Stimulated activated effector memory CD8-positive, alpha-beta T cell treated with anti-CD3 and anti-CD28 coated beads, Interleukin-12 subunit alpha, Interleukin-12 subunit beta, amount 100 ng/mL, for 72 hours (primary cell): ENCODE measurements at regions not wholly inside any gene's neighbourhood (a gene's known extent, or its start where the extent isn't known, plus 50 kb on each side); places are given as distances from the start of the nearest gene placed in this dataset.
"Not testable (repeated sequence)": the region's sequence is repeated elsewhere in the genome, so short reads cannot be mapped to it uniquely, and the experiment has no call there.

ENCODE experiments used
- ATAC-seq: fragments of 150-1000 bp; cut with Tn5 transposase; 2 replicates; pipeline ENCODE4 v1.10.0; 2021
- DNase-seq, 2 donors: peaks; one replicate each; pipeline ENCODE4 v3.0.0; 2021 to 2022; ENCODE audit warnings: low spot score in 2 of 2
- H3K27ac Mint-ChIP-seq: one replicate; pipeline ENCODE4 v1.8.0; 2022; ENCODE audit warnings: mild to moderate bottlenecking, mixed read lengths
- H3K36me3 Mint-ChIP-seq: one replicate; pipeline ENCODE4 v1.8.0; 2022; ENCODE audit warnings: mild to moderate bottlenecking, mixed read lengths
- H3K4me1 Mint-ChIP-seq: one replicate; pipeline ENCODE4 v1.8.0; 2022; ENCODE audit warnings: mixed read lengths
- H3K4me3 Mint-ChIP-seq: one replicate; pipeline ENCODE4 v1.8.0; 2022; ENCODE audit warnings: mild to moderate bottlenecking, mixed read lengths
- H3K9me3 Mint-ChIP-seq: one replicate; pipeline ENCODE4 v1.8.0; 2022; ENCODE audit warnings: mixed read lengths

DNA sequence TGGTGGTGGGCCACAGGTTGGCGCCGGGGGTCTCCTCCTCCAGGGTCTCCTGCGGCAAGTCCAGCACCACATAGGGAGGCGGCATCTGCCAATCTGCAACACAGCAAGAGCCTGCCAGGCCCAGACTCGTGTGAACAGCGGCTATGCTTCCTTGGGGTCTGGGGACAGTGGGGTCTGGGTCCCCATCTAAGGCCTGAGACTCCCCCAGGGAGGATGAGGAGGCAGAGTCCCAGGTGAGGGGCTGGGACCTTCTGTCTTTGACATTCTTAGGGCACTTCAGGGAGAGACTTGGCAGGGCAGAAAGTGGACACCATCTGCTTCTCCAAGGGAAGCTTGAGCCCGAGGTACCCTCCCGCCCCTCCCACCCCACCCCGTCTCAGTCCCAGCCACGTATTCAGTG lies 178.1 kb downstream of the TMEM121 start:
- H3K4me3 Mint-ChIP-seq, H3K36me3 Mint-ChIP-seq, H3K27ac Mint-ChIP-seq, ATAC-seq, DNase-seq, H3K9me3 Mint-ChIP-seq: not testable (repeated sequence)
- peaks cover 10% of the 10 kb centered on the region for H3K4me1 Mint-ChIP-seq

DNA sequence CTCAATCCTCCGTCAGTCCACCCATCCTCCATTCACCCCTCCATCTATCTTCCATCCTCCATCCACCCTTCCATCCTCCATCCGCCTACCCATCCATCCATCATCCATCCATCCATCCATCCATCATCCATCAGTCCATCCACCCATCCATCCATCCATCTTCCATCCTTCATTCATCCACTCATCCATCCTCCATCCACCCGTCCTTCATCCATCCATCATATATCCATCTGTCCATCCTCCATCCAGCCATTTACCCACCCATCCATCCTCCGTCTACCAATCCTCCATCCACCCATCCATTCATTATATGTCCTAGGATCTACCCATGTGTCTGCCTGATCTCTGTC lies 179.1 kb downstream of the TMEM121 start:
- H3K9me3 Mint-ChIP-seq, DNase-seq, H3K27ac Mint-ChIP-seq, H3K4me3 Mint-ChIP-seq, ATAC-seq, H3K36me3 Mint-ChIP-seq, H3K4me1 Mint-ChIP-seq: not testable (repeated sequence)

DNA sequence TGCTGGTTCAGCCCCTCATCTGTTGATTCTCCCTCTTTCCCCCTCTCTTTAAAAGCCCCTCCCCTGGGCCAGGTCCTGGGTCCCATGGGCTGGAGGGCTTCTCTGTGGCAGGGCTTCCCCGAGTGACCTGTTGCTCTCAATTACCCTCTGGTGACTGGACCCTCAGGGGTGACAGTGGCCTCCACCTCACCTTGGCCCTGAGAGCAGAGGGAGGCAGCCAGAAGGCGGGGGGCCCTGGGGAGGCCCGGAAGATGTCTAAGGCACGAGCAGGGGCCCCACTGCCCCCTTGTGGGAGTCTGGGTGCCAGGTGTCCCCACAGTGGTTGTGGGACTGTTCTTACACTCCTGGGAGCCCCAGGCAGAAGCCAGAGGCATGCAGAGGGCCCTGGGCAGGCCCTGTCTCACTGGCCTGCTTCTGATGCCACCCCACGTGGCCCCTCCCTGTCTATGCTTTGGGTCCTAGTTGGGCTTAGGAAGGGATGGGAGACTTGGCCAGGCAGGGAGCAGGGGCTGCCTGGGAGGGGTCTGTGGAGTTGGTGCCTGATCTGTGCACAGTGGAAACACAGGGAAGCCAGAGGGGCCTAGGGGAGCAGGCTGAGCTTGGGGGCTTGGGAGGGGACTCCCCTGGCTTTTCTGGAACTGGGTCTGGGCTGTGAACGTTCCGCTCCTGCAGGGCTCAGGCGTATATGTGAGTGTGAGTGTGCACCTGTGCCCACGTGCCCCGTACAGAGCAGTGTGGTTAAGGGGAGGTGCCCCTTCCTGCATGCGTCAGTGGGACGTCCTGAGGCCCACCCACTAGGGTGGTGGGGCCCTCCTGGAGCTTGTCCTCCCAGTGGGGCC lies 179.7 kb downstream of the TMEM121 start:
- not testable (repeated sequence) for H3K4me1 Mint-ChIP-seq, H3K27ac Mint-ChIP-seq, DNase-seq, H3K9me3 Mint-ChIP-seq, H3K36me3 Mint-ChIP-seq, H3K4me3 Mint-ChIP-seq
- ATAC-seq = peak; percentile 6

DNA sequence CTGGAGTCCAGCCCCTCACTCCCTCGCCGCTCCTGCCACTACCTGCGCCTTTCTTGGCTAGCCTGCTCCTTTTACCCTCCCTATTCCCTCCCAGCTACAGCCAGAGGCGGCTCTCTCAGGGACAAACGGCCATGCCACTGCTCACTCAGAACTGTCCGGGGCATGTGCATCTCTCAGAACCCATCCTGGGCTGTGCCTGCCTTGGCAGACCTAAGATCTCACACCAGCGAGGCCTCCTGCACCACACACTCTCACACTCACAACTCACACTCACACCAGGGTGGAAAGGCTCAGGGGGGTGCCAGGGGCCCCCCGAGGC lies 180.3 kb downstream of the TMEM121 start:
- ATAC-seq, H3K4me1 Mint-ChIP-seq, H3K4me3 Mint-ChIP-seq, H3K9me3 Mint-ChIP-seq, DNase-seq, H3K36me3 Mint-ChIP-seq, H3K27ac Mint-ChIP-seq: not testable (repeated sequence)

DNA sequence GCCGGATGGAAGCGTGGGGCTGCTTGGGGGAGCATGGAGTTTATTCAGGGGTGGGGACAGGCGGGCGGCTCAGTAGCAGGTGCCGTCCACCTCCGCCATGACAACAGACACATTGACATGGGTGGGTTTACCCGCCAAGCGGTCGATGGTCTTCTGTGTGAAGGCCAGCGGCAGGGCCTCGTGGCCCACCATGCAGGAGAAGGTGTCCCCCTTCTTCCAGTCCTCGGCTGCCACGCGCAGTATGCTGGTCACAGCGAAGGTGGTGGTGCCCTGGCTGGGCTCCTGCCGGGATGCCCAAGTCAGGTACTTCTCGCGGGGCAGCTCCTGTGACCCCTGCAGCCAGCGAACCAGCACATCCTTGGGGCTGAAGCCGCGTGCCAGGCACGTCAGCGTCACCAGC lies 180.7 kb downstream of the TMEM121 start:
- DNase-seq, H3K4me1 Mint-ChIP-seq, H3K9me3 Mint-ChIP-seq, H3K36me3 Mint-ChIP-seq, H3K27ac Mint-ChIP-seq, H3K4me3 Mint-ChIP-seq: not testable (repeated sequence)
- ATAC-seq = peak; percentile 1

DNA sequence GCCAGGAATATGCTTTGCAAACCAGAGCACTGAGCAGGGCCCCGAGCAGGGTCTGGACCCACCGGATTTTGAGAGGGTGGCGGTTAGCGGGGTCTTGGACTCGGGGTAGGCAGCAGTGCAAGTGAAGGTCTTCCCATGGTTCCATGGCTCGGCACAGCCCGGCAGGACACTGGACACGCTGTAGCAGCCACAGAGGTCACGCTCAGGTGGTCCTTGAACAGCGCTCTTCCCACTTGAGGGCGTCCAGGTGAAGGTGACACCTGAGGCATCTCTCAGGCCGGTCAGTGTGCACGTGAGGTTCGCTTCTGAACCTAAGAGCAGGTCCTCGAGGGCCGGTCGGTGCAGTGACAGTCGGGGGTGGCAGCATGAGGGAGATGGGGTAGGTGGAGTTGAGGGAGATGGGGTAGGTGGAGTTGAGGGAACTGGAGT lies 181.4 kb downstream of the TMEM121 start:
- H3K27ac Mint-ChIP-seq, H3K9me3 Mint-ChIP-seq, H3K36me3 Mint-ChIP-seq, ATAC-seq, H3K4me1 Mint-ChIP-seq, DNase-seq, H3K4me3 Mint-ChIP-seq: not testable (repeated sequence)

DNA sequence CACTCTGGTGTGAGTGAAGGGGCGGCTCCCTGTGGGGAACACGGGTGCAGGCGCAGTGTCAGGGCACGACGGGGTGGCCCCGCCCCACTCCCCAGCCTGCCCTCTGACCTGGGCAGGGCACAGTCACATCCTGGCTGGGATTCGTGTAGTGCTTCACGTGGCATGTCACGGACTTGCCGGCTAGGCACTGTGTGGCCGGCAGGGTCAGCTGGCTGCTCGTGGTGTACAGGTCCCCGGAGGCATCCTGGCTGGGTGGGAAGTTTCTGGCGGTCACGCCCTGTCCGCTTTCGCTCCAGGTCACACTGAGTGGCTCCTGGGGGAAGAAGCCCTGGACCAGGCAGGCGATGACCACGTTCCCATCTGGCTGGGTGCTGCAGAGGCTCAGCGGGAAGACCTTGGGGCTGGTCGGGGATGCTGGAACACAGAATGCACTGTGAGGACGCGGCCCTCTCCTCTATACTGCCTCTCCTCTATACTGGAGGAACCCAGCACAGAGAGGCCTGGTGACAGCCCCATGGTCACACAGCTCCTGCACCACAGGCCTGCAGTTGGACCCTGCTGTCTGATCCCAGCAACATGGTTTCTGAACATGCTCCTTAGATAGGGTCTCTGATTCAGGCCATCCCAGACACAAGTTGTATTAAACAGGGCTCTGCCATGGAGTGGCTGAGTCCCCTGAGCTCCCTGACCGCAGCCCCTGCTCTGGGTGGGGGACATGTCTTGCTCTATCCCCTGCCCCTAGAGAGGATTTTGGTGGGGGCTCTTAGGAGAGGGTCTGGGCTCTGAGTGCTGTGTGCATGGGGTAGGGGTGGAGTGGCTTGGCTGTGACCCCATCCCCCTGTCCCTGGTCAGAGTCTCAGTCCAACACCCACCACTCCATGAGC lies 182.1 kb downstream of the TMEM121 start:
- not testable (repeated sequence) for H3K4me1 Mint-ChIP-seq, H3K9me3 Mint-ChIP-seq, H3K27ac Mint-ChIP-seq, H3K36me3 Mint-ChIP-seq, DNase-seq, H3K4me3 Mint-ChIP-seq, ATAC-seq

DNA sequence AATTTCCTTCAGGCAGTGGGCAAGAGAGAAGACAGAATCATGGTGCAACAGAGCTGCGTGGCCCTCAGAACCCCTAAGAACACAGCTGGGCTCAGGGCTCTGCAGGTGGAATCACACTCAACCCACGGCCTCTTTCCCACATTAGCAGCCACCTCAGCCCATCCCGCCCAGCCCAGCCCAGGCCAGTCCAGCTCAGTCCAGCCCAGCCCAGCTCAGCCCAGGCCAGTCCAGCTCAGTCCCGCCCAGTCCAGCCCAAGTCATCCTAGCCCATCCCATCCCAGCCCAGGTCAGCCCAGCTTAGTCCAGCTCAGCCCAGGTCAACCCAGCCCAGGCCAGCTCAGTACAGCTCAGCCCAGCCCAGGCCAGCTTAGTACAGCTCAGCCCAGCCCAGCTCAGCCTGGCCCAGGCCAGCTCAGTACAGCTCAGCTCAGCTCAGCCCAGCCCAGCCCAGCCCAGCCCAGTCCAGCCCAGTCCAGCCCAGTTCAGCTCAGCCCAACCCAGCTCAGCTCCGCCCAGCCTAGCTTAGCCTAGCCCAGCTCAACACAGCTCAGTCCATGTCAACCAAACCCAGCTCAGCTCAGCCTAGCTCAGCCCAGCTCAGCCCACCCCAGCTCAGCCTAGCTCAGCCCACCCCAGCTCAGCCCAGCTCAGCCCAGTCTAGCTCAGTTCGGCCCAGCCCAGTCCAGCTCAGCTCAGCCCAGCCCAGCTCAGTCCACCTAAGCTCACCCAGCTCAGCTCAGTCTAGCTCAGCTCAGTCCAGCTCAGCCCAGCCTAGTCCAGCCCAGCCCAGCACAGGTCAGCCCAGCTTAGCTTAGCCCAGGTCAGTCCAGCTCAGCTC lies 183.1 kb downstream of the TMEM121 start:
- H3K4me3 Mint-ChIP-seq = no peak overlapping the region
- H3K27ac Mint-ChIP-seq = no peak overlapping the region
- ATAC-seq (peak; percentile 3), DNase-seq (no peak)
- H3K36me3 Mint-ChIP-seq = no peaks in the 10 kb centered on the region
- no peaks in the 10 kb centered on the region for H3K9me3 Mint-ChIP-seq
- H3K4me1 Mint-ChIP-seq = no peaks in the 10 kb centered on the region

DNA sequence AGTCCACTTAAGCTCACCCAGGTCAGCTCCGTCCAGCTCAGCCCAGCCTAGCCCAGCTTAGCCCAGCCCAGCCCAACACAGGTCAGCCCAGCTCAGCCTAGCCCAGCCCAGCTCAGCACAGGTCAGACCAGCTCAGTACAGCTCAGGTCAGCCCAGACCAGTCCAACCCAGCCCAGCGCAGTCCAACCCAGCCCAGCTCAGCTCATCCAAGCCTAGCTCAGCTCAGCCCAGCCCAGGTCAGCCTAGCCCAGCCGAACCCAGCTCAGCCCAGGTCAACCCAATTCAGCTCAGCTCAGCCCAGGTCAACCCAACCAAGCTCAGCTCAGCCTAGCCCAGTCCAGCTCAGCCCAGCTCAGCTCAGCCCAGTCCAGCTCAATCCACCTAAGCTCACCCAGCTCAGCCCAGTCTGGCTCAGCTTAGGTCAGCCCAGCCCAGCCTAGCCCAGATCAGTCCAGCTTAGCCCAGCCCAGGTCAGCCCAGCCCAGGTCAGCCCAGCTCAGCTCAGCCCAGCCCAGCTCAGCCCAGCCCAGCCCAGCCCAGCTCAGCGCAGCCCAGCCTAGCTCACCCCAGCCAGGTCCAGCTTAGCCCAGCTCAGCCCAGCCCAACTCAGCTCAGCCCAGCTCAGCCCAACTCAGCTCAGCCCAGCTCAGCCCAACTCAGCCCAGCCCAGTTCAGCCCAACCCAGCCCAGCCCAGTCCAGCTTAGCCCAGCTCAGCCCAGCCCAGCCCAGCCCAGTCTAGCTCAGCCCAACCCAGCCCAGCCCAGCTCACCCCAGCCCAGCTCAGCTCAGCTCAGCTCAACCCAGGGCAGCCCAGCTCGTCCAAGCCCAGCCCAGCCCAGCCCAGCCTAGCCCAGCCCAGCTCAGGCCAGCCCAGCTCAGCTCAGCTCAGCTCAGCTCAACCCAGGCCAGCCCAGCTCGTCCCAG lies 184.0 kb downstream of the TMEM121 start:
- Mint-ChIP-seq H3K36me3 (no peaks in the 10 kb centered on the region), H3K4me3 (no peak overlapping the region), H3K9me3 (no peaks in the 10 kb centered on the region), H3K4me1 (no peaks in the 10 kb centered on the region), H3K27ac (no peak overlapping the region)
- no peak for ATAC-seq
- DNase-seq = no peak

DNA sequence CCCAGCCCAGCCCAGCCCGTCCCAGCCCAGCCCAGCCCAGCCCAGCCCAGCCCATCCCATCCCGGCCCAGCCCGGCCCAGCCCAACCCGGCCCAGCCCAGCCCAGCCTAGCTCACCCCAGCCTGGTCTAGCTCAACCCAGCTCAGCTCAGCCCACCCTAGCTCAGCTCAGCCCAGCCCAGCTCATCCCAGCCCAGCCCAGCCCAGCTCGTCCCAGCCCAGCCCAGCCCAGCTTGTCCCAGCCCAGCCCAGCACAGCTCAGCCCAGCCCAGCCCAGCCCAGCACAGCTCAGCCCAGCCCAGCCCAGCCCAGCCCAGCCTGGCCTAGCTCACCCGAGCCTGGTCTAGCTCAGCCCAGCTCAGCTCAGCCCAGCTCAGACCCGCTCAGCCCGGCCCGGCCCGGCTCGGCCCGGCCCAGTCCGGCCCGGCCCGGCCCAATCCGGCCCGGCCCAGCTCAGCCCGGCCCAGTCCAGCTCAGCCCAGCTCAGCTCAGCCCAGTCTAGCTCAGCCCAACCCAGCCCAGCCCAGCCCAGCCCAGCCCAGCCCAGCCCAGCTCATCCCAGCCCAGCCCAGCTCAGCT lies 184.7 kb downstream of the TMEM121 start:
- Mint-ChIP-seq H3K36me3 (no peaks in the 10 kb centered on the region), H3K27ac (no peak overlapping the region), H3K4me1 (no peaks in the 10 kb centered on the region), H3K9me3 (no peaks in the 10 kb centered on the region), H3K4me3 (no peak overlapping the region)
- DNase-seq (no peak), ATAC-seq (no peak)

DNA sequence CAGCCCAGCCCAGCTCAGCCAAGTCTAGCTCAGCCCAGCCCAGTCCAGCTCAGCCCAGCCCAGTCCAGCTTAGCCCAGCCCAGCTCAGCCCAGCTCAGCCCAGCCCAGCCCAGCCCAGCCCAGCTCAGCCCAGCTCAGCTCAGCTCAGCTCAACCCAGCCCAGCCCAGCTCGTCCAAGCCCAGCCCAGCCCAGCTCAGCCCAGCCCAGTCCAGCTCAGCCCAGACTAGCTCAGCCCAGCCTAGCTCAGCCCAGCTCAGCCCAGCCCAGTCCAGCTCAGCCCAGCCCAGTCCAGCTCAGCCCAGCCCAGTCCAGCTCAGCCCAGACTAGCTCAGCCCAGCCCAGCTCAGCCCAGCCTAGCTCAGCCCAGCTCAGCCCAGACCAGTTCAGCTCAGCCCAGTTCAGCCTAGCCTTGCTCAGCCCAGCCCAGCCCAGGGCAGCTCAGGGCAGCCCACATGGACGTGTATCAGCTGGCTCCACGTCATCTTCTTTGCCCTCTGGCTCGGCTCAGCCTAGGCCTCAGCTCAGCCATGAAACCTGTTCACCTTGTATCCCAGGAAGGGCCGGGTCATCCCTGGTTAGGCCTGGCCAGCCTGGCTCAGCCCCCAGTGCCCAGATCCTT lies 185.6 kb downstream of the TMEM121 start:
- H3K4me3 Mint-ChIP-seq = no peak overlapping the region
- ATAC-seq (no peak), DNase-seq (no peak)
- H3K9me3 Mint-ChIP-seq = no peaks in the 10 kb centered on the region
- no peaks in the 10 kb centered on the region for H3K4me1 Mint-ChIP-seq
- no peak overlapping the region for H3K27ac Mint-ChIP-seq
- H3K36me3 Mint-ChIP-seq = no peaks in the 10 kb centered on the region

DNA sequence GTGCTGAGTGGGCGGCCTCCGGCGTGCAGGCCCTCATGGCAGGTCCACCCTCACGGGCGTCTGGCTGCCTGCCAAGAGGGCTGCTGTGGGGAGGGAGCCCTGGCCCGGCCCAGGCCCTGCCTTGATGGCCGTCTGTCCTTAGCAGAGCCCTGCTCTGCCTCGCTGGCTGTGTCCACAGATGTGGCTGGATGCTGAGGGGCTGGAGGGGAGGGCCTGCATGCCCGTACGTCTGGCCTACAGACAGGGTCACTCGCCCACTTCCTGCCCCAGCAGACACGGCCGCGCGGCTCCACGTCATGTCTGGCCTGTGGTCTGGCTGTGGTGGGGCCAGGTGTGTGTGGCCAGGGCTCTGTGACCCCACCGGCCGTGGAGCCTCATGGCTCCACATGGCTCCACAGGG lies 186.3 kb downstream of the TMEM121 start:
- not testable (repeated sequence) for H3K9me3 Mint-ChIP-seq, H3K4me3 Mint-ChIP-seq, DNase-seq, ATAC-seq, H3K4me1 Mint-ChIP-seq, H3K27ac Mint-ChIP-seq, H3K36me3 Mint-ChIP-seq

DNA sequence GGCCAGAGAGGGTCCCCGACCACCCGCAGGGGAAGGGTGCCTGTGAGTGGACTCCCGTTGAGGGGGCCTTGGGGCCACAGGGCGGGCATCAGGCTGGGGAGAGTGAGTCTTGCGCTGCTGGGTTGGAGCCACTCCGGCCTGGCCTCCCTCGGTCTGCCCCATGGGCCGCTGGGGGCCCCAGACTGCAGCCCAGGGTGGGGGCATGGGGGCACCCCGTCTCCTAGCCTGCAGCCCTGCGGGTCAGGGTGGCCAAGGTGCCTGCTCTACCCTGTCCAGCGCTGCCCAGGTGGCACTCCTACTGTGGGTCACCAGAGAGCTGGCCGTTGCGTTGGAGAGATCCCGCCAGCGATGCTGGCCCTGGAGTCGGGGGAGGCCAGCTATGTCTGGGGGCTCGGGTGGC lies 186.8 kb downstream of the TMEM121 start:
- not testable (repeated sequence) for H3K27ac Mint-ChIP-seq

DNA sequence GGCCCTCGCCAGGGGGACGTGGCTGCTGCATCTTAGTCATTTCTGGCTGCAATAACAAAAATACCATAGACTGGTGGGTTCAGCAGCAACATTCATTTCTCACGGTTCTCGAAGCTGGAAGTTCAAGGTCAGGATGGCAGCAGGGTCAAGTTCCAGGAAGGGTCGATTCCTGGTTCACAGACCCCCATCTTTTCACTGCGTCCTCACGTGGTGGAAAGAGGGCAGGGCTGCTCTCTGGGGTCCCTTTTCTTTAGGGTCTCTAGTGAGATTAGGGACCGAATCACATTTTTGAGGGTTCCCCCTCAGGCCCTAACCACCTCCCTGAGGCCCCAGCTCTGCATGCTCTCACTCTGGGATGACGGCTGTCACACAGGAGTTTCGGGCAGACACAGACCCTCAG lies 187.5 kb downstream of the TMEM121 start:
- H3K4me3 Mint-ChIP-seq, H3K27ac Mint-ChIP-seq, H3K4me1 Mint-ChIP-seq, H3K9me3 Mint-ChIP-seq, DNase-seq, H3K36me3 Mint-ChIP-seq, ATAC-seq: not testable (repeated sequence)

More for the DNA sequence above, 186.8 kb downstream of the TMEM121 start:
- H3K4me3 Mint-ChIP-seq, H3K9me3 Mint-ChIP-seq, ATAC-seq, H3K36me3 Mint-ChIP-seq, H3K4me1 Mint-ChIP-seq, DNase-seq: not testable (repeated sequence)
